ENCODE measurements at regions not wholly inside any gene's neighbourhood (a gene's known extent, or its start where the extent isn't known, plus 50 kb on each side); places are given as distances from the start of the nearest gene placed in this dataset.

DNA sequence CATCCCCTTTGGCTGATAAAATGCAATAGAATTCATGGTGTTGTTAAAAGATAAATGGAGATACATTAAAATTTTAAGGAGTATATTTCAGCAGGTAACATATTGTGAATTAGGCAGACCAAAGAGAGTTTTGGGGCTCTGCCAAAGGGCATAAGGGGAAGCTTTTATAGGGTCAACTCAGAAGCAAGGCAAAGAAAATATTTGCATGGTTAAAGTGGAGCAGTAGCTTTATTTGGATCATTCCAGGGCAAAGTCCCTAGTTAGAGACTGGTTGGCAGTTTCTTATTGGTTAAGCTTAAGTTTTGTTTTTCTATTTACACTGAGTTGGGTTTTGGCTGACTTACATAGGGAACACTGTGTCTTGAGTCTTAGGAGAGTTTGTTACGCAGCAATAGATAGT, 75.1 kb upstream of the CA10 start:
- H3K27ac Mint-ChIP-seq, result no peak overlapping the region
- intact Hi-C loops (cut with micrococcal nuclease), result no loop called here
- H3K27me3 Mint-ChIP-seq, result no peaks in the 10 kb centered on the region
- H3K9me3 Mint-ChIP-seq, result no peaks in the 10 kb centered on the region
- no peak overlapping the region for H3K4me3 Mint-ChIP-seq
- H3K36me3 Mint-ChIP-seq (ENCODE audit: low read depth), result no peaks in the 10 kb centered on the region
- no peaks in the 10 kb centered on the region for H3K4me1 Mint-ChIP-seq (ENCODE audit: low read depth)

- Mint-ChIP-seq H3K36me3 (ENCODE audit: low read depth) (no peaks in the 10 kb centered on the region), H3K27ac (no peak overlapping the region), H3K27me3 (no peaks in the 10 kb centered on the region), H3K9me3 (no peaks in the 10 kb centered on the region), H3K4me1 (ENCODE audit: low read depth) (no peaks in the 10 kb centered on the region), H3K4me3 (no peak overlapping the region)
- intact Hi-C loops (cut with micrococcal nuclease), result no loop called here
Measured at GRCh38 chr17:52233176-52233575, 74.7 kb upstream of the CA10 start.

GRCh38 chr17:52228823-52229222, 70.3 kb upstream of the CA10 start:
- no peaks in the 10 kb centered on the region for H3K27me3 Mint-ChIP-seq
- no peak overlapping the region for H3K4me3 Mint-ChIP-seq

GRCh38 chr17:52227926-52228325, 69.4 kb upstream of the CA10 start:
- no peaks in the 10 kb centered on the region for H3K27me3 Mint-ChIP-seq
- no peak overlapping the region for H3K27ac Mint-ChIP-seq
- no peaks in the 10 kb centered on the region for H3K9me3 Mint-ChIP-seq

More at GRCh38 chr17:52228823-52229222, 70.3 kb upstream of the CA10 start:
- intact Hi-C loops (cut with micrococcal nuclease), result no loop called here
- no peaks in the 10 kb centered on the region for H3K4me1 Mint-ChIP-seq (ENCODE audit: low read depth)
- H3K9me3 Mint-ChIP-seq, result no peaks in the 10 kb centered on the region
- H3K27ac Mint-ChIP-seq, result no peak overlapping the region
- H3K36me3 Mint-ChIP-seq (ENCODE audit: low read depth), result no peaks in the 10 kb centered on the region

DNA sequence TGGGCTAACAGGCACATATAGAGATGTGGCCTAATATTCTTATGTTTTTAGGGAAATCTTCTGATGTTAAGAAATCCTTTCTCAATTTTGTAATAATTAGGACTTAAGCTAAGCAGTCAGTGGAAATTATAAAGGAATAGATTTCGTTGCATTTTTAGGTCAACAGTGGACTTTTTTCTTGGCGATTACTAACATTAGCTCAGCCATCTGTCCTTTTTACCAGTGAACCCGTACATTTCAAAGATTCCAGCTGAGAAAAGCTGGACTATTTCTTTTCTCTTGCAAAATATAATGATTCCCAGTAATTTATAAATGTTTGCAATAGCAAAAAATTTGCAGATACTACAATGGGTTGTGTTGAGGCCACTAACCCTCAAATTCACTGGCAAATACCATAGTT, 54.9 kb upstream of the CA10 start:
- H3K36me3 Mint-ChIP-seq (ENCODE audit: low read depth), result no peaks in the 10 kb centered on the region
- no peaks in the 10 kb centered on the region for H3K9me3 Mint-ChIP-seq
- no peaks in the 10 kb centered on the region for H3K27me3 Mint-ChIP-seq
- no peak overlapping the region for H3K27ac Mint-ChIP-seq
- intact Hi-C loops (cut with micrococcal nuclease), result no loop called here
- H3K4me1 Mint-ChIP-seq (ENCODE audit: low read depth), result no peaks in the 10 kb centered on the region
- H3K4me3 Mint-ChIP-seq, result no peak overlapping the region

More at GRCh38 chr17:52227926-52228325, 69.4 kb upstream of the CA10 start:
- Mint-ChIP-seq H3K4me3 (no peak overlapping the region), H3K36me3 (ENCODE audit: low read depth) (no peaks in the 10 kb centered on the region), H3K4me1 (ENCODE audit: low read depth) (no peaks in the 10 kb centered on the region)
- intact Hi-C loops (cut with micrococcal nuclease), result no loop called here

- Mint-ChIP-seq H3K27me3 (no peaks in the 10 kb centered on the region), H3K4me3 (no peak overlapping the region), H3K27ac (no peak overlapping the region), H3K36me3 (ENCODE audit: low read depth) (no peaks in the 10 kb centered on the region), H3K9me3 (no peaks in the 10 kb centered on the region), H3K4me1 (ENCODE audit: low read depth) (no peaks in the 10 kb centered on the region)
- intact Hi-C loops (cut with micrococcal nuclease), result no loop called here
Measured at GRCh38 chr17:52212851-52213250, 54.3 kb upstream of the CA10 start.

DNA sequence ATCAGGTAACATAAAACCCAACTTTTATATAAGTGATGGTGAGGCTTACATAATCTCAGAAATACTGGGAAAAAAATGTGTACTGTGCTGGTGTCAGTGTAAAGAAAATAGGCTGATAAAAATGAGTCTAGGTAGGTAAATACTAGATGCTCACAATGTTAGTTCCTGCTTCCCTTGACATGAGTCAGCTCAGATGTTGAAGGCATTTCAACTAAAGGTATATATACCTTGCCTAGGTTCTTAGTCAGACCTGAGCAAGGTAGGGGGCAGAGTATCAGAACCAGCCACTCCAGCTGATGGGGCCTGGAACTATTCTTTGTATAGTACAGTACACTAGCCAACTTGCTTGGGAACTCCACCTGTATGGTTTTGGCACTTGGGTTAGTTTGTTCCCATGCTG, 51.0 kb upstream of the CA10 start:
- H3K9me3 Mint-ChIP-seq, result no peaks in the 10 kb centered on the region
- H3K4me3 Mint-ChIP-seq, result no peak overlapping the region
- H3K27me3 Mint-ChIP-seq, result no peaks in the 10 kb centered on the region
- no peak overlapping the region for H3K27ac Mint-ChIP-seq
- intact Hi-C loops (cut with micrococcal nuclease), result no loop called here
- H3K36me3 Mint-ChIP-seq (ENCODE audit: low read depth), result no peaks in the 10 kb centered on the region
- H3K4me1 Mint-ChIP-seq (ENCODE audit: low read depth), result no peaks in the 10 kb centered on the region

Measured in dendritic cell treated with granulocyte-macrophage colony-stimulating factor and Interleukin-4, amounts not matched to agents 40 ng/mL and 50 ng/mL, for 4 days (primary cell).